AG20443 (cell line): ENCODE measurements at regions not wholly inside any gene's neighbourhood (a gene's known extent, or its start where the extent isn't known, plus 50 kb on each side); places are given as distances from the start of the nearest gene placed in this dataset.
A peak's percentile ranks its signal among the peaks of the same experiment; 100 is the strongest.
"Not testable (repeated sequence)": the region's sequence is repeated elsewhere in the genome, so short reads cannot be mapped to it uniquely, and the experiment has no call there.

Experiments
- DNase-seq: peaks from one replicate; pipeline ENCODE4 v3.0.0; 2012; ENCODE audit warnings: low spot score, mixed read lengths

DNA sequence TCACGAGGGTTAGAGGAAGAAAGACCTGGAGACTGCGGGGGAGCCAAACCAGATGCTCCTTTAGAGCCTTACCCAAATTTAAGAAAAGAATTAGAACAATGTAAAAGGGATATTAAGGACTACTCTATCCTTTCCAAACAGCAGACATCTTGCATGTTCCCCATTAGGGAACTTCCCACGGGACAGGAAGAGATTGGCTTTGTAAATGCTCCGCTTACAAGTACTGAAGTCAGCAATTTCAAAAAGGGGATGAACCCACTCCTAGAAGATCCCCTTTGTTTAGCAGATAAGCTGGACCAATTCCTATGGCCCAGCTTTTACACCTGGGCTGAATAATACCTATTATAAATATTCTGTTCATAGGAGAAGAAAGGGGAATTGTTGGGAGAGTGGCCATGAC, 74.2 kb downstream of the APOBEC1 start:
- DNase-seq, result no peak

GRCh38 chr12:7590085-7590484, 75.6 kb downstream of the APOBEC1 start:
- not testable (repeated sequence) for DNase-seq

- DNase-seq, result peak; percentile 65
These were observed 76.9 kb downstream of the APOBEC1 start for GRCh38 chr12:7588742-7589329.

DNA sequence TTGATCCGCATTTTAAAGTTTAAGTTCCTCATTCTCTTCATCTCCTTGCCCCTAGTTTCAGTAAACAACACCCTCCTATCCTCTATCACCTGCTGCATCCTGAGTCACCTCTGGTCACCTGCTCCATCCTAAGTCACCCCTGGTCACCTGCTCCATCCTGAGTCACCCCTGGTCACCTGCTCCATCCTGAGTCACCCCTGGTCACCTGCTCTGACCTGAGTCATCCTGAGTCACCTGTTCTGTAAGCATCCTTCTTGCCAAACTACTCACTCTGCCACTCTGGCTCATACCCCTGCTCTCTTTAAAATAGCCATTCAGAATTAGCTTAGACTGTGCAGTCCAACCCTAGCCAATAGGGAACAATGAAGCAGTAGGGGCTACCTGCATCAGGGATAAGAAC, 80.6 kb upstream of the CD163 start:
- not testable (repeated sequence) for DNase-seq

DNA sequence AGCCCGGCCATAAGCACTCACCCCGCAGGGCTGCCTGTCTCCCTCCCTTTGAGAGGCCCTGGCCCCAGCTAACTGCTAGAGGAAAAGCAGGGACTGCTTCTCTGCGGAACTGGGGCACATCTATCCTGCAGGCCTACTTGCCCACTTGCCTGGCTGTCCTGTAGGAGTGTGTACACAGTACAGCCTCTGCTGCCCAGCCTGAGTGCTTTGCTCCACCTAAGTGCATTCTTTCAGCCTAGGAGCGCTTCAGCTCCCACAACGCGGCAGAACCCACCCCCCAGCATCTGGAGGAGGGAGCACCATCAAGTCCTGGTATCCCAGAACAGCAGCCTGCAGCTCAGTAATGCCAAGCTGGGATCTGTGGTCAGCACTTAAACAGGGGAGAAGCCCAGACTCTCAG, 79.9 kb upstream of the CD163 start:
- no peak for DNase-seq

DNA sequence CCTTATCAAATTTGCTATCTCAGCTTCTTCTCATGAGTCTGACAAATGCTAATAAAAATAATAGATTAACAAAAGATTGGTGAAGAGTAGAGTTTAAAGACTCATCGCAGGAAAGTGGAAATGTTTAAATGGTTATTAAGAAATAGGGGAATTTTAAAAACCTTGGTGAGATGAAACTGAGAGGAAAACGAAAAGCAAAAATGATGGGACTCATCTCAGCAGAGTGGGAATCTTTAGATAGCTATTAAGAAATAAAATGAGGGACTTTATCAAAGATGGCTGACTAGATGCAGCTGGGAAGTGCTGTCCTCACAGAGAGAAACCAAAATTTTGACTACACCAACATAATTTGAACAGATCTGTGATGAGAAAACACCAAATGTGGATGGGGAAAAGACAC, 79.2 kb upstream of the CD163 start:
- DNase-seq, result no peak

DNA sequence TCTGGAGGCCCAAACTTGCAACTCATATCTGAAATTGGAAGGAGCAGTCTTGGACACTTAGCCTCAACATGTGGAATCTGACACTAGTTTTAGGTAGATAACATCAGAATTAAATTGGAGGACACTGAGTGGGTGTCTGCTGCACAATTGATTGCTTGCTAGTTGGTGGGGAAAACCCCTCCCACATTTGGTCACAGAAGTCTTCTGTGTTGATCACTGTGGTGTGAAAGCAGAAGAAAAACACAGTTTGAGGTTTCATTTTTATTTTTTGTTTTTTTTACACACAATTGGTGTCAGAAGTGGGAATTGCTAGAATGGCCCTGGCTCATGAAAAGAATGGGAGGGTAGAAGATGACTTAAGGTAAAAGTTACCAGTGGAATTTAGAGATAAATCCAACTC, 78.0 kb upstream of the CD163 start:
- DNase-seq, result no peak

GRCh38 chr12:7581046-7581445, 77.5 kb upstream of the CD163 start:
- DNase-seq, result no peak

GRCh38 chr12:7571257-7571656, 67.7 kb upstream of the CD163 start:
- no peak for DNase-seq

GRCh38 chr12:7557227-7557626, 53.6 kb upstream of the CD163 start:
- DNase-seq, result no peak

DNA sequence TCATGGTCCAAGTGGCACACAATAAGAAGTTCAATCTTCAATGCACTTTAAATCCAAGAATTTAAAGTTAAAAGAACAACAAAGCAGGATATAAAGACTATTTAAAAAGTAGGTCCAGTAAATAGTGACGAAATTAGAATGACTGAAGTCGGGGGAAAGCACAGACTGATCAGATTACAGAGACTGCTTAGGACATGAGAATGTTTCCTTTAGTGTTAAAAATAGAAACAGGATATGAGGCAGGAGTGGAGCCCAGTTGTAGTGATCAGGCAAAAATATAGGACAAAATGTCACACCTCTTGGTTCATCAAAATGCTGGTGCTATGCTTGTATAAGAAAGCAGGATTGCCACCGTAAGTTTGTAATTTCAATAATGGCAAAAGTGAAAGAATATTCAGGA, 52.2 kb upstream of the CD163 start:
- peak; percentile 65 for DNase-seq

DNA sequence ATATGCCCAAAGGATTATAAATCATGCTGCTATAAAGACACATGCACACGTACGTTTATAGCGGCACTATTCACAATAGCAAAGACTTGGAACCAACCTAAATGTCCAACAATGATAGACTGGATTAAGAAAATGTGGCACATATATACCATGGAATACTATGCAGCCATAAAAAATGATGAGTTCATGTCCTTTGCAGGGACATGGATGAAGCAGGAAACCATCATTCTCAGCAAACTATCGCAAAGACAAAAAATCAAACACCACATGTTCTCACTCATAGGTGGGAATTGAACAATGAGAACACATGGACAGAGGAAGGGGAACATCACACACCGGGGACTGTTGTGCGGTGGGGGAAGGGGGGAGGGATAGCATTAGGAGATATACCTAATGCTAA, 51.3 kb upstream of the CD163 start:
- DNase-seq, result not testable (repeated sequence)
